NB4 (cell line): ENCODE measurements at regions not wholly inside any gene's neighbourhood (a gene's known extent, or its start where the extent isn't known, plus 50 kb on each side); places are given as distances from the start of the nearest gene placed in this dataset.

Experiments used
- MYC ChIP-seq: IDR thresholded peaks from 2 replicates; pipeline ENCODE4 v1.6.1; 2011; ENCODE audit warnings: low read depth, low read length
- POLR2A ChIP-seq: IDR thresholded peaks from 2 replicates; pipeline ENCODE4 v1.6.1; 2011; ENCODE audit warnings: mild to moderate bottlenecking; ENCODE audit not compliant: insufficient read length; ENCODE audit errors: extremely low read depth
- TF ChIP-seq, protein P1 (sequence below): IDR thresholded peaks from one replicate; pipeline ENCODE4 v1.5.1; 2012; ENCODE audit warnings: low read depth, low read length
- TF ChIP-seq, protein P2 (sequence below): IDR thresholded peaks from 2 replicates; pipeline ENCODE4 v1.6.1; 2011; ENCODE audit warnings: low read depth, low read length

DNA sequence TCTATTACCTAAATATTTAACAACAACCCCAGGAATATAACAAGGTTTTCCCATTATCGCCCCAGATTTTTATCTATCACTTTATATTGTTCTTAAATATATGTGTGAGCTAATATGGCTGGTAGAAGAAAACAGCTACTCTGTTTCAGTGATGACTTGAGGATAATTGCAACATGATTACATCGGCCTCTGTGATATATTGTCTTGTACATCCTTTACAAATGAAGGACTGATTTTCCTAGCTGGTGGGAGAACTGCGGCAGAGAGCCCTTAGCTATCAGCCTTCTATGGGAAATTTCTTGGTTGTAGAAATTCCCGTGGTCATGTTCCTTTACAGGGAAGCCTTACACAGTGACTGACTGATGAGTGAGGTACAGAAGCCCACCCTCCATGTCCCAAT lies 110.9 kb upstream of the ZNF717 start:
- TF ChIP-seq, protein P1, sequence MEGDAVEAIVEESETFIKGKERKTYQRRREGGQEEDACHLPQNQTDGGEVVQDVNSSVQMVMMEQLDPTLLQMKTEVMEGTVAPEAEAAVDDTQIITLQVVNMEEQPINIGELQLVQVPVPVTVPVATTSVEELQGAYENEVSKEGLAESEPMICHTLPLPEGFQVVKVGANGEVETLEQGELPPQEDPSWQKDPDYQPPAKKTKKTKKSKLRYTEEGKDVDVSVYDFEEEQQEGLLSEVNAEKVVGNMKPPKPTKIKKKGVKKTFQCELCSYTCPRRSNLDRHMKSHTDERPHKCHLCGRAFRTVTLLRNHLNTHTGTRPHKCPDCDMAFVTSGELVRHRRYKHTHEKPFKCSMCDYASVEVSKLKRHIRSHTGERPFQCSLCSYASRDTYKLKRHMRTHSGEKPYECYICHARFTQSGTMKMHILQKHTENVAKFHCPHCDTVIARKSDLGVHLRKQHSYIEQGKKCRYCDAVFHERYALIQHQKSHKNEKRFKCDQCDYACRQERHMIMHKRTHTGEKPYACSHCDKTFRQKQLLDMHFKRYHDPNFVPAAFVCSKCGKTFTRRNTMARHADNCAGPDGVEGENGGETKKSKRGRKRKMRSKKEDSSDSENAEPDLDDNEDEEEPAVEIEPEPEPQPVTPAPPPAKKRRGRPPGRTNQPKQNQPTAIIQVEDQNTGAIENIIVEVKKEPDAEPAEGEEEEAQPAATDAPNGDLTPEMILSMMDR: no peak
- TF ChIP-seq, protein P2, sequence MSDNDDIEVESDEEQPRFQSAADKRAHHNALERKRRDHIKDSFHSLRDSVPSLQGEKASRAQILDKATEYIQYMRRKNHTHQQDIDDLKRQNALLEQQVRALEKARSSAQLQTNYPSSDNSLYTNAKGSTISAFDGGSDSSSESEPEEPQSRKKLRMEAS: no peak
- no peak for TF ChIP-seq POLR2A
- TF ChIP-seq MYC: no peak
